ENCODE measurements at regions not wholly inside any gene's neighbourhood (a gene's known extent, or its start where the extent isn't known, plus 50 kb on each side); places are given as distances from the start of the nearest gene placed in this dataset.

GRCh38 chr10:130808243-130808642, 503.3 kb downstream of the TCERG1L start:
- no peak for DNase-seq (ENCODE audit: low read depth in 1 of 2, low spot score in 1 of 2)

DNA sequence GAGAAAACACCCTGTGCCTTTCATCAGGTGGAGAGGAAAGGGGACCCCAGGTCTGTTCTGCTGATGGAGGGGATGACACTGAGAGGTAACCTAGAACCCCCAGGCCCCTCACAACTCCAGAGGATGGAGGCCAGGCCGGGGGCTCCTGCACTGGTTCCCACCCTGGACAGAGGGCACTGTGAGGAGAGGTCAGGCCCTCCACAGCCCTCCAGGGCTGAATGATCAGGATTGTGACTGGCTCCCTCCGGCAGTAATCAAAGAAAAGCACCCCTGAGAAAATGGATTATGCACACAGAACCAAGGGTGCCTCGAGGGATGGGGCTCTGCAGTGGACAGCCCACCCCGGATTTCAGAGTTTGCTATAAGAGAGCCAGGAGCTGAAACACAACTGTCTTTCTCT, 502.8 kb downstream of the TCERG1L start:
- no peak for DNase-seq (ENCODE audit: low read depth in 1 of 2, low spot score in 1 of 2)

- no peak for DNase-seq (ENCODE audit: low read depth in 1 of 2, low spot score in 1 of 2)
Measured at GRCh38 chr10:130809181-130809580, 502.3 kb downstream of the TCERG1L start.

DNA sequence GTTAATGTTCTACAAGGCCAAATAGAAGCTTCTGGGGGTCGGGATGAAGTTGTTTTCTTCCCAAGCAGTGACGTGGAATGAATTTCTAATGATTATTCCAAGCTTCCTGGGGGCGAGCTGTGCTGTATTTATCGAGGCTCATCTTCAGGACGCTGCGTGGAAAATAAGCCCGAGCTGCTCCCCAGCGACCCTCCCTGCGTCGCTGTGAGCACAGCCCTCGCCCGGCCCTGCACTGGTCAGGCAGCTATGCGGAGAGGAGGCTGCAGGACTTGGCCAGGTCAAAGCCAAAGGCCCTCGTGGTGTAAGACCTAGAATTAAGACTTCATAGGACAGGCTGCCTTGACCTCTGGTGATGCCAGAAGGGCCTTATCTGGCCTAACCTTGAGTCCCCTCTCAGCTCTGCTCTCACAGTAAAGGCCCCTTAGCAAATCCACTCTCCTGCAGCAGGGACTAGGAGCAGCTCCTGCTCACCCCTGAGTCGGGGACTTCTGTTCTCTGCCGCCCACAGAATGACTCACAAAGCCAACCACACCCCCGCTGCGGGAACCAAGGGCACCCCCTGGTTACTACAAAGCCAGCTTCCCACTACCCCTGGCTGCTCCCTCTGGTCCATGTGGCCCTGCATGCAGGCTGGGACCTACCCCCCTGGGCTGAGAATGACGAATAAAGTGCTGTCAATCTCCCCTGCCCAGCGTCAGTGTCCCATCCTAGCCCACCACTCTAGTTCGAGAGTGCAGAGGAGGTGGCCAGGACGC, 501.6 kb downstream of the TCERG1L start:
- no peak for DNase-seq (ENCODE audit: low read depth in 1 of 2, low spot score in 1 of 2)

DNA sequence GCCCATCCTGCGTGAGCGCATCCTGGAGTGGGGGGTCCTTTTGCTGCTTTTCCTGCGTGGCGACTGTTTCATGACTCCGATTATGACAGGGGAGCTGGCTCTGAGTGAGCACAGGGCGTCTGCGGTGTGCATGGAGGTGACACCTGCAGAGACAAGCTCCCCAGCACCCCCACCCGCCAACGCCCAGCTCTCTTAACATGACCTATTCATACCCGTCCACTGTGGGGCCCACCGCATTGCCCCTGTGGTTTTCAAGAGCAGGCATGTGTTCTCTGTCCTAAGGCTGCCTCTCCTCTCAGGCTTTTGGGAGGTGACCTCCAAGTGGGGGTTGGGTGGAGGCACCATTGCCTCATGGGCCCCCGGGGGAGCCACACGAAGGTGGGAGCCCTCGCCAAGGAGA, 500.7 kb downstream of the TCERG1L start:
- no peak for DNase-seq (ENCODE audit: low read depth in 1 of 2, low spot score in 1 of 2)

- DNase-seq (ENCODE audit: low read depth in 1 of 2, low spot score in 1 of 2) = no peak
Measured at GRCh38 chr10:130812381-130813148, 499.0 kb downstream of the TCERG1L start.

DNA sequence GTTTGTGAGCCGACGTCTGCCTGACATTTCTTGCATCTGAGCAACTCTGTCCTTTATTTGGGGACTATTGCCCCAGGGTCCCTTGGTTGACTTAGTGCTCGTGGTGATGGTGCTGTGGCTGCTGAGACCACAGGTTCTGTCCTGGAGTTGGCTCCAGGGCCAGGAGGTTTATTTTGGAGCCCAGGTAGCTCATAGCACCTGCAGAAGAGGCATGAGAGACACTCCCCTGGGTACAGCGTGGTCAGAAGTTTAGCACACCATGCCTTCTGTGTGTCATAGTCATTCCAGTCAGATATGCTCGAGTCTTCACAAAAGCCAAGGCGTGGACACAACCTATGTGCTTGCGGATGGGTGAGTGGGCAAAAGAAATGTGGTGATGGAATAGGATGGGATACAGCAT, 496.9 kb downstream of the TCERG1L start:
- no peak for DNase-seq (ENCODE audit: low read depth in 1 of 2, low spot score in 1 of 2)

DNA sequence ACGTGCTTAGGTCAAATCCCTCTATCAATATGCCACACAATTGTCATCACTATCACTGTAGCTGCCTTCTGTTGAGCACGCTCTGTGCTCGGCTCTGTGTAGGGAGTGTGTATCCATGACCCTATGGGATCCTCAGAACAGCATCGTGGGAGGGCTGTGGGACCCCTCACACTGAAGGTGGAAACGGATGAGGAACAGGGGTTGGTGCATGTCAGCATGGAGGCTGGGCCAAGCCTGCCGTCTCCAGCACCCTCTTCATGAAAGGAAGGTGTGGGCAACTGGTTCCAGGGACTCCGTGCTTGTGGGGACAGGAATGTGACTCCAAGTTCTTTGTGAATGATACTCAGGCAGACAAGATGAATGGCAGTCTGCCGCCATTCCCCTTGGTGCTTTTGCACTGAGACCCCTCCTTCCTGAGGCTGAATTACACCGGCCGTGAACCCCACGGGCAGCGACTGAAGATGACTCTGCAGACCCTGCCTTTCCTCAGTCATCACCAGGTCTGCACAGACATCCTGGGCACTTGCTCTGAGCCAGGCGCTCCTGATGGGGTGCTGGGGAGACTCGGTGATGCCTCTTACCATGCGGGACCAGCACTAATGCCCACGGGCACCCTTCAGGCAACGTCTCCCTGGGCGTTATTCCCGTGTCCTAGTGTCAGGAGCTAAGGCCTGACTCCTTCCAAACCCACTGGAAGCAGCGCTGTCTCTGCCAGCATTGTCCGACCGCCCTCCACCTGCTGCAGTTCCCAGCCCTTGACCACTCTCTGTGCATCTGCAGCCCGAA, 495.2 kb downstream of the TCERG1L start:
- no peak for DNase-seq (ENCODE audit: low read depth in 1 of 2, low spot score in 1 of 2)

GRCh38 chr10:130817046-130817624, 494.4 kb downstream of the TCERG1L start:
- DNase-seq (ENCODE audit: low read depth in 1 of 2, low spot score in 1 of 2) = no peak

- no peak for DNase-seq (ENCODE audit: low read depth in 1 of 2, low spot score in 1 of 2)
Measured at GRCh38 chr10:130817674-130818073, 493.8 kb downstream of the TCERG1L start.

DNA sequence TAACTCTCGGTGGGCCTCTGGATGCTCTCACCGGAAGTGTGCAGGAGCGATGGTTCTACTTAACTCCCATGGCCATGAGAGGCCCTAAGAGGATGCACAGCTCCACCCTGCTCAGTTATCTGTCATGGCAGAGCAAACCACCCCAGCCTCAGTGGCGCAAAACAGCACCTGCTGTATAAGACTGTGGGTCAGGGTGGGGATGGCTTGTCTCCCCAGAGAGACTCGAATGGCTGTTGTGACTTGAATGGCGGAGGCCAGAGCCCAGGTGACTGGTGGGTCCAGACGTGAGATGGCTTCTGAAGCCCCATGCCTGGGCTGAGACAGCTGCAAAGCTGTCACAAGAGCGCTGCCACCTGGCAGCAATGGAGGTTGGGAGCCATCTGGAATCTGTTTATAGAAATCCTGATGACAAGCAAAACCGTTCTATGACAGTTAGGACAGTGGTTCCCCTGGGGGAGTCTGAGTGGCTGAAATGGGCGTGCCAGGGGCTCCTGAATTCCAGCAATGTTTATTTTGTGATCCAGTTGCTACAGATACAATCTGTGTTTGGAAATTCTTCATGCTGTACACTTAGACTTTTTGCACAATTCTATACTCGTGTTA, 490.5 kb downstream of the TCERG1L start:
- no peak for DNase-seq (ENCODE audit: low read depth in 1 of 2, low spot score in 1 of 2)

GRCh38 chr10:130824230-130825014, 487.1 kb downstream of the TCERG1L start:
- no peak for DNase-seq (ENCODE audit: low read depth in 1 of 2, low spot score in 1 of 2)

GRCh38 chr10:130833596-130833995, 477.9 kb downstream of the TCERG1L start:
- no peak for DNase-seq (ENCODE audit: low read depth in 1 of 2, low spot score in 1 of 2)

DNA sequence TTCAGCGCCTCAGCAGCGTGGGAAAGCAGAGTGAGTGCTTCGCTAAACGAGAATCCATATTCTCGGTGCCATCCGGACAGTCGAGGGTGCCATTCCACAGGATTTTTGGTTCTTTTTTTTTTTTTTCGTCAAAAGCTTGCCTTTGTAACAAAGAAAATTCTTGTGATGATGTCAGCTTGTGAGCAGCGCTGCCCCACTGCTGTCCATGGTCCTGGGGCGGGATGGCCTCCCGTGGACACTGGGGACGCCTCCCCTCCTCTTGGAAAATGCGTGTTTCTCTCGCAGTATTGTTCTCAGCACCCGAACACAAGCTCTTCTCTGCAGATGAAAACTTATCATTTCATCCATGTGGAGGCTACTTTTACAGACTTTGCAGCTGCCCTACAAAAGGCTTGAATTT, 477.4 kb downstream of the TCERG1L start:
- no peak for DNase-seq (ENCODE audit: low read depth in 1 of 2, low spot score in 1 of 2)

DNA sequence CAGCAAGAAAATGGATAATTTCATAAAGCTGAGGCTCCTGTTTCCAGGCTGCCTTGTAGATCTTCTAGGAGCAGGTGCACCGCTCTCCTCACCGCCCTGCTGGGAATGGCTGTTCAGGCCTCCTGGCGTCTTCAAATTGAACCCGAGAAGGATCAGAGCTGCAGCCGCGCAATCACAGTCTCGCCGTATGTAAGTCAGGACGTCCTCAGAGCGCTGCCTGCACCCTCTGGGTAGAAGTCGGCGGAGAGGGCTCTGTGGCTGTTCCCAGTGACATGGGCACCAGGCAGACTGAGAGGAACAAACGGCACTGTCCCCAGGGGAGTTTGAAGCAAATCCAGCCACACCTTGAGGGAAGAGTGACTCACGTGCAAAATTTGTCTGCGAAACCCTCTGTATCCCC, 476.9 kb downstream of the TCERG1L start:
- DNase-seq (ENCODE audit: low read depth in 1 of 2, low spot score in 1 of 2) = no peak

GRCh38 chr10:130835068-130835467, 476.5 kb downstream of the TCERG1L start:
- DNase-seq (ENCODE audit: low read depth in 1 of 2, low spot score in 1 of 2) = no peak

DNA sequence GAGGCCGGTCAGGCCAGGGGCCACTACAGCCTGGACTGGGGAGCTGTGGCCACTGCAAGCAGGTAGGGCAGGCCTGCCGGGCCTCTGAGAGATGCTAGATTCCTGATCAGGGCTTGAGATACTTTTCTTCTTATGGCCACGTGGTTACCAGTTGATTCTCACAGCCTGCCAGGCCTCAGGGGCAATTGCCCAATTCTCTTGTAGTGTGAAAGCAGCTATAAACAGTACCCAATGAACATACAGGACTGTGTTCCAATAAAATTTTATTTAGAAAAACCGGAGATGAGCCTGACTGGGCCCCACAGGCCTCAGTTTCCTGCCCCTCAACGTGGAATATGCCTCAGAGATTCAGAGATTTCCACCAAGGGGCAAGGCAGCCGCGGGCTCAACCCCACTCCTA, 475.2 kb downstream of the TCERG1L start:
- no peak for DNase-seq (ENCODE audit: low read depth in 1 of 2, low spot score in 1 of 2)

GRCh38 chr10:130843051-130843653, 468.4 kb downstream of the TCERG1L start:
- DNase-seq (ENCODE audit: low read depth in 1 of 2, low spot score in 1 of 2) = no peak

- no peak for DNase-seq (ENCODE audit: low read depth in 1 of 2, low spot score in 1 of 2)
Measured at GRCh38 chr10:130844310-130844709, 467.2 kb downstream of the TCERG1L start.

DNA sequence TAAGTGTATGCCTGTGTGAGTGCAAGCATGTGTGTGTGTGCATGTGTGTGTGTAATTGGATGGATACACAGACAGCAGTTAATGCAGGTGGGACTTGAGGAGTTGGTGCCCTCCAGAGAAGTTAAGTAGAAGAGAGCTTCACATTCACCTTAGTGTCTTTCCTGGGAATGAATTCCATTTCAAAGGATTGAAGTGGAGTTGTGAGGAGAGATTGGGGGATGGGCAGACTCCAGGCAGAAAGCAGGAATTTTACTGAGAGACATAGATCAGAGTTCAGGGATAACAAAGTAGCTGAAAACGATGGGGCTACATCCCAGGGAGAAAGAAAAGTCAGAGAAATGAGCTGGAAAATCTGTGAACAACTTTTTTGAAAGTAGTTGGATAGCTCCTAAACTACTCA, 464.4 kb downstream of the TCERG1L start:
- DNase-seq (ENCODE audit: low read depth in 1 of 2, low spot score in 1 of 2) = no peak

Measured in stimulated activated CD4-positive, alpha-beta T cell treated with anti-CD3 and anti-CD28 coated beads, Interleukin-15, amount 100 ng/mL, for 1 hour (primary cell).